Brain pericyte (primary cell): ENCODE measurements at regions not wholly inside any gene's neighbourhood (a gene's known extent, or its start where the extent isn't known, plus 50 kb on each side); places are given as distances from the start of the nearest gene placed in this dataset.

Experiments used
- DNase-seq: peaks from one replicate; pipeline ENCODE4 v3.0.0-alpha.2; 2012; ENCODE audit warnings: low read depth, low spot score

- DNase-seq: no peak
Observed at GRCh38 chr1:118249641-118250040, 64.6 kb upstream of the SPAG17 start.

GRCh38 chr1:118247593-118247992, 62.6 kb upstream of the SPAG17 start:
- DNase-seq: no peak

GRCh38 chr1:118246646-118247045, 61.6 kb upstream of the SPAG17 start:
- no peak for DNase-seq

- no peak for DNase-seq
Observed at GRCh38 chr1:118244194-118244593, 59.2 kb upstream of the SPAG17 start.

- DNase-seq: no peak
Observed at GRCh38 chr1:118243269-118243668, 58.2 kb upstream of the SPAG17 start.
